ENCODE measurements at regions not wholly inside any gene's neighbourhood (a gene's known extent, or its start where the extent isn't known, plus 50 kb on each side); places are given as distances from the start of the nearest gene placed in this dataset.
"Not testable (repeated sequence)": the region's sequence is repeated elsewhere in the genome, so short reads cannot be mapped to it uniquely, and the experiment has no call there.

- H3K27me3 ChIP-seq; H3K36me3 ChIP-seq; H3K27ac ChIP-seq; H3K4me3 ChIP-seq; H3K4me1 ChIP-seq (ENCODE audit: insufficient read depth); H3K9me3 ChIP-seq; DNase-seq; intact Hi-C loops (cut with DNase I): not testable (repeated sequence)
- 80 to 89% (median 89%) methylated on average over 8 of the region's 8 CpGs for WGBS, 3 donors
Observed at GRCh38 chr15:24139622-24140021, 452.5 kb upstream of the NDN start.

GRCh38 chr15:24145070-24145469 lies 458.0 kb upstream of the NDN start:
- H3K36me3 ChIP-seq; H3K27ac ChIP-seq; DNase-seq; H3K27me3 ChIP-seq; H3K4me1 ChIP-seq (ENCODE audit: insufficient read depth); intact Hi-C loops (cut with DNase I); H3K4me3 ChIP-seq; H3K9me3 ChIP-seq: not testable (repeated sequence)
- WGBS, 3 donors: 61 to 68% (median 65%) methylated on average over 8 of the region's 8 CpGs

- 66 to 74% (median 71%) methylated on average over 2 of the region's 2 CpGs for WGBS, 3 donors
- Histone ChIP-seq H3K4me1 (ENCODE audit: insufficient read depth) (no peaks in the 10 kb centered on the region), H3K27ac (no peak overlapping the region)
Observed at GRCh38 chr15:24146251-24146650, 459.1 kb upstream of the NDN start.

GRCh38 chr15:24150542-24150941 lies 463.4 kb upstream of the NDN start:
- H3K4me1 ChIP-seq (ENCODE audit: insufficient read depth): no peaks in the 10 kb centered on the region
- H3K4me3 ChIP-seq: no peak overlapping the region
- H3K36me3 ChIP-seq: no peaks in the 10 kb centered on the region
- intact Hi-C loops (cut with DNase I): no loop called here
- 82 to 88% (median 87%) methylated on average over 2 of the region's 2 CpGs for WGBS, 3 donors
- no peaks in the 10 kb centered on the region for H3K27me3 ChIP-seq
- no peaks in the 10 kb centered on the region for H3K9me3 ChIP-seq
- no peak for DNase-seq
- TF ChIP-seq EP300 (IDR thresholded peaks at IDR 0.05): no peak
- no peak for TF ChIP-seq POLR2A (IDR thresholded peaks at IDR 0.05)
- no peak for TF ChIP-seq CTCF (IDR thresholded peaks at IDR 0.05)
- no peak overlapping the region for H3K27ac ChIP-seq

More at GRCh38 chr15:24146251-24146650, 459.1 kb upstream of the NDN start:
- no peak for DNase-seq
- Histone ChIP-seq H3K27me3 (no peaks in the 10 kb centered on the region), H3K4me3 (no peak overlapping the region), H3K9me3 (no peaks in the 10 kb centered on the region), H3K36me3 (no peaks in the 10 kb centered on the region)
- intact Hi-C loops (cut with DNase I): no loop called here
- TF ChIP-seq CTCF (IDR thresholded peaks at IDR 0.05): no peak
- TF ChIP-seq EP300 (IDR thresholded peaks at IDR 0.05): no peak
- TF ChIP-seq POLR2A (IDR thresholded peaks at IDR 0.05): no peak

- intact Hi-C loops (cut with DNase I): not testable (repeated sequence)
Observed at GRCh38 chr15:24158306-24158705, 471.2 kb upstream of the NDN start.

GRCh38 chr15:24165512-24165911 lies 478.4 kb upstream of the NDN start:
- H3K4me3 ChIP-seq; H3K27ac ChIP-seq; H3K36me3 ChIP-seq; intact Hi-C loops (cut with DNase I); H3K27me3 ChIP-seq; DNase-seq; H3K4me1 ChIP-seq (ENCODE audit: insufficient read depth); H3K9me3 ChIP-seq: not testable (repeated sequence)
- WGBS, 3 donors: 85 to 91% (median 87%) methylated on average over 3 of the region's 3 CpGs

More at GRCh38 chr15:24158306-24158705, 471.2 kb upstream of the NDN start:
- H3K4me1 ChIP-seq (ENCODE audit: insufficient read depth); H3K27me3 ChIP-seq; H3K4me3 ChIP-seq; H3K27ac ChIP-seq; H3K36me3 ChIP-seq; H3K9me3 ChIP-seq; DNase-seq: not testable (repeated sequence)
- WGBS, 3 donors: 71 to 93% (median 77%) methylated on average over 1 of the region's 1 CpG

- DNase-seq; H3K36me3 ChIP-seq; H3K4me1 ChIP-seq (ENCODE audit: insufficient read depth); H3K4me3 ChIP-seq; H3K9me3 ChIP-seq; H3K27me3 ChIP-seq; intact Hi-C loops (cut with DNase I); H3K27ac ChIP-seq: not testable (repeated sequence)
- WGBS, 3 donors: 56 to 79% (median 73%) methylated on average over 2 of the region's 2 CpGs
Observed at GRCh38 chr15:24202297-24202696, 473.3 kb upstream of the NPAP1 start.

GRCh38 chr15:24211742-24212476 lies 463.7 kb upstream of the NPAP1 start:
- H3K27ac ChIP-seq; H3K4me3 ChIP-seq; DNase-seq; H3K9me3 ChIP-seq; H3K4me1 ChIP-seq (ENCODE audit: insufficient read depth); H3K27me3 ChIP-seq; intact Hi-C loops (cut with DNase I); H3K36me3 ChIP-seq: not testable (repeated sequence)
- 64 to 79% (median 69%) methylated on average over 6 of the region's 6 CpGs for WGBS, 3 donors
